Kidney epithelial cell (primary cell): ENCODE measurements at regions not wholly inside any gene's neighbourhood (a gene's known extent, or its start where the extent isn't known, plus 50 kb on each side); places are given as distances from the start of the nearest gene placed in this dataset.

Experiments
- DNase-seq: peaks from one replicate; pipeline ENCODE4 v3.0.0-alpha.2; 2010; ENCODE audit warnings: low read depth
- H3K27me3 ChIP-seq: 2 replicates; pipeline ENCODE4 v1.6.0; 2011; ENCODE audit warnings: low read length; ENCODE audit not compliant: control insufficient read depth, insufficient read depth
- H3K36me3 ChIP-seq: 2 replicates; pipeline ENCODE4 v1.5.1; 2011; ENCODE audit warnings: low read length; ENCODE audit not compliant: control insufficient read depth, insufficient read depth
- H3K4me3 ChIP-seq: 2 replicates; pipeline ENCODE4 v1.5.1; 2011; ENCODE audit warnings: low read depth, mild to moderate bottlenecking, control low read depth, low read length
- CTCF ChIP-seq: IDR thresholded peaks from 2 replicates; pipeline ENCODE4 v1.5.1; 2011; ENCODE audit warnings: mild to moderate bottlenecking, moderate library complexity, low read length, control low read depth, inconsistent platforms; ENCODE audit not compliant: insufficient read depth, poor library complexity, severe bottlenecking

GRCh38 chr16:73192232-73192894 lies 144.4 kb upstream of the ZFHX3 start:
- Histone ChIP-seq H3K4me3 (no peak overlapping the region), H3K36me3 (no peaks in the 10 kb centered on the region), H3K27me3 (peaks cover 4% of the 10 kb centered on the region)
- TF ChIP-seq CTCF: no peak
- DNase-seq: no peak

- H3K27me3 ChIP-seq: peaks cover 4% of the 10 kb centered on the region
- no peak for DNase-seq
- no peaks in the 10 kb centered on the region for H3K36me3 ChIP-seq
- no peak for TF ChIP-seq CTCF
- H3K4me3 ChIP-seq: no peak overlapping the region
Measured at GRCh38 chr16:73191660-73192046, 143.7 kb upstream of the ZFHX3 start.

GRCh38 chr16:73190688-73191659 lies 143.0 kb upstream of the ZFHX3 start:
- H3K4me3 ChIP-seq: no peak overlapping the region
- peaks cover 4% of the 10 kb centered on the region for H3K27me3 ChIP-seq
- TF ChIP-seq CTCF: no peak
- DNase-seq: no peak
- H3K36me3 ChIP-seq: no peaks in the 10 kb centered on the region

- no peak overlapping the region for H3K4me3 ChIP-seq
- H3K36me3 ChIP-seq: no peaks in the 10 kb centered on the region
- no peak for TF ChIP-seq CTCF
- H3K27me3 ChIP-seq: peaks cover 4% of the 10 kb centered on the region
- no peak for DNase-seq
Measured at GRCh38 chr16:73190256-73190655, 142.3 kb upstream of the ZFHX3 start.

GRCh38 chr16:73189136-73189535 lies 141.2 kb upstream of the ZFHX3 start:
- Histone ChIP-seq H3K36me3 (no peaks in the 10 kb centered on the region), H3K27me3 (peaks cover 4% of the 10 kb centered on the region), H3K4me3 (no peak overlapping the region)
- DNase-seq: no peak
- TF ChIP-seq CTCF: no peak
